ENCODE measurements at regions not wholly inside any gene's neighbourhood (a gene's known extent, or its start where the extent isn't known, plus 50 kb on each side); places are given as distances from the start of the nearest gene placed in this dataset.

- DNase-seq (ENCODE audit: low read depth, low spot score): no peak
These were observed 516.5 kb downstream of the CD83 start for GRCh38 chr6:14634072-14634471.

DNA sequence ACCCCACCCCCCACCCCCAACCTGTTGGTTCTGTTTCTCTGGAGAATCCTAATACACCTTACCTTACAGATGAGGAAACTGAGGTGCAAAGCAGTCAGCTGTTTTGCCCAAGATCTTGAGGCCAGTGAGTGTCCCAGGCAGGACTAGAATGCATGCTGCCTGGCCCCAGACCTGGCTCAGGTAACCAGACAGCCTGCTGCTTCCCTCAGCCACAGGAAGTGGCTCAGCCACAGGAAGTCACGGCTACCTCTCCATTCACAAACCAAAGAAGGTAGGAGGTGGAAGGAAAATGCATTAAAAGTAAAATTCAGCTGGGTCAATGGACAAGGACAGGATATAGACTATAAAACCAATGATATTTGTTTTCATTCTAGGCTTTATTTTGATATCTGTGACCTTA lies 517.6 kb downstream of the CD83 start:
- DNase-seq (ENCODE audit: low read depth, low spot score): no peak

GRCh38 chr6:14635934-14636591 lies 518.5 kb downstream of the CD83 start:
- no peak for DNase-seq (ENCODE audit: low read depth, low spot score)

- no peak for DNase-seq (ENCODE audit: low read depth, low spot score)
These were observed 520.9 kb downstream of the CD83 start for GRCh38 chr6:14638435-14638905.

DNA sequence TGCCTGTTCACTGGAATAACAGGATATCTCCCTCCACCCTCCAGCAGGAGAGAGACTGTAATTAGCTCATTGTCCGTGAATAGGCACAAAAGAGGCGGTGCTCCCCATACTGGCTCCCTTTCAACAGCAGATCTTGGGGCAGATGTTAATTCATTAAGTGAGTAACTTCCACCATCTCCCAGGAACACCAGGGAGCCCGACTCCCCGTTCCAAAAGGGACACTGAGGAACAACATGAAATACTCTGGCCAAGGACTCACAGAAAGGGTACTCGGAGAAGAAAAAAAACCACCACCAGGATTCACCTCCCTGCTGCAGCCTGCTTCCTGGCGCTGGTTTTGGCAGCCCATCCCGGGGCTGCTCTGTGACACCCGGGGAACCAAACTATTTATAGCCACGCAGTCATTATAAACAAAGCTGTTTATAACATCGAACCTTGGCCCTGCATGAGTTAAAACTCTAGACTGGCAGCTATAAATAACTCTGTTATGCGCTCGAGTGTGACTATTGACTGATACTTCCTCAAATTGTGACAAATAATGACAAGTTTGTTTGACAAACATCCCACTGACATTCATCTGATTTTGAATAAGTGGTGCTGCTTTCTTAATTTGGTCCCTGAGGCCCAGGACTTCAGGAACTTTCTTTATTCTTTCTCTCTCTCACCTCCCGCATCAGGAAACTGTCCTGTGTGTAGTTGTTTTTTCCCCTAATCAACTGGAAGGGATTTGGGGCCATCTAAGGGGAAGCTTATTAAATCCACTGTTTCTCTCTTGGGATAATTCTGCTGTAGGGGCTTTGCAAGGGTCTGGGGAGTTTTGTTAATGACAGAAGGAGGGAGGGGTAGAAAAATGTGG lies 521.6 kb downstream of the CD83 start:
- no peak for DNase-seq (ENCODE audit: low read depth, low spot score)

DNA sequence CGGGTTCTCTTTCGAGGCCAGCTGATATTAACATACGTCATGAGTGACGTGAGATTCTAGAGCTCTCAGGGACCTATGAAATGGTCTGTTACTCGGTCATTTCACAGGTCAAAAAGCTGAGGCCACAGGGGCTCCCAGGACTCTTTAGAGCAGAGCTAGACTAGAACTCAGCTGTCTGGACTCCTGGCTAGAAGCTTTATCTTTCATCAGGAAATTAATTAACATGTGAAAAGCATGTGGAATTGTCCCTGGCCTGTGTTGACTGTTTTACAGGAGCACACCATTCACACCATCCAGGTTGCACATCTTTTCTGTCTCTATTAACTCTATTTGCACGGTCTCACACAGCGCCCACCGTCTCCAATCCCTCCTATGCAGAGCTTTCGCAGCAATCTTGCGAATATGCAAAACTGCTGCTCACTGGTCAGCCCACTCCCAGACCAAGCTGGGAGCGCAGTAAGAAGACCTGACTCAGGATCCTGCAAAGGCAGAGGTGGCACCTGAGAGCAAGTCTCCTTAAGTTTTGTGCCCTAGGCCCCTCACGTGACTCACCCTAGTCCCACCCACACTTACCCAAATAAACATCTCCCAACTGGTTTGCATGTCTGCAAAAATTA lies 522.5 kb downstream of the CD83 start:
- DNase-seq (ENCODE audit: low read depth, low spot score): no peak

GRCh38 chr6:14640631-14641030 lies 523.1 kb downstream of the CD83 start:
- no peak for DNase-seq (ENCODE audit: low read depth, low spot score)

DNA sequence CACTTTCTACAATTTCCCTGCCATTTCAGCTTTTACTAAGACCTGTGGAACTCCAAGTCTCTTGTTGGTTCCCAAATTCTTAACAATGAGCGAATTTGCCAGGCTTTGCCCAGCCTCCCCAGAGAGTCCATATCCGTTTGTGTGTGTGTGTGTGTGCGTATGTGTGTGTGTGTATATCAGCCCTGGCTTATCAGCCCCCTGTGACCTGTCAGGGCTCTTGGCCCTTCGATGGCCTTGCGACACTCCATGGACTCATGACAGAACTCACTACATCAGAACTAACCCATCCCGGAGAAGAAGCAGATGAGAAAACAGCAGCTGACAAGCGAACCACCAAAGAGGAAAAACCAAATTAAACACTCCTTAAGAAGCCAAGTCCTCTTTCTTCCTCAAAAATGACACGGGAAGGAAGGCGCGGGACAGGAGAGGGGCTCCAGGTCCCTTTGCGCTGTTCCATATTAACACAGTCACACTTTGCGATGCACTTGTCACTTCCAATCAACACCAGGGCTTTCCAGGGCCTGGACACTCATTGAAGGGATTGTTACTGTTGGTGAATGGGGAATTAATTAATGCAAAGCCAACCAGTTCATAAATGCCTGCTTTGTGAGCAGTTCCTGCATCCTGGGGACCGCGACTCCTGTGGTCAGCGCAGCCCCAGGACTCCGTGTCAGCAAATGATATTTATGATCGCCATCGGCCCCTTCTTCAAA lies 524.0 kb downstream of the CD83 start:
- DNase-seq (ENCODE audit: low read depth, low spot score): no peak

GRCh38 chr6:14642136-14642505 lies 524.5 kb downstream of the CD83 start:
- no peak for DNase-seq (ENCODE audit: low read depth, low spot score)

GRCh38 chr6:14642842-14643241 lies 525.3 kb downstream of the CD83 start:
- no peak for DNase-seq (ENCODE audit: low read depth, low spot score)

GRCh38 chr6:14644381-14644780 lies 526.8 kb downstream of the CD83 start:
- DNase-seq (ENCODE audit: low read depth, low spot score): no peak

- DNase-seq (ENCODE audit: low read depth, low spot score): no peak
These were observed 527.6 kb downstream of the CD83 start for GRCh38 chr6:14645221-14645620.

DNA sequence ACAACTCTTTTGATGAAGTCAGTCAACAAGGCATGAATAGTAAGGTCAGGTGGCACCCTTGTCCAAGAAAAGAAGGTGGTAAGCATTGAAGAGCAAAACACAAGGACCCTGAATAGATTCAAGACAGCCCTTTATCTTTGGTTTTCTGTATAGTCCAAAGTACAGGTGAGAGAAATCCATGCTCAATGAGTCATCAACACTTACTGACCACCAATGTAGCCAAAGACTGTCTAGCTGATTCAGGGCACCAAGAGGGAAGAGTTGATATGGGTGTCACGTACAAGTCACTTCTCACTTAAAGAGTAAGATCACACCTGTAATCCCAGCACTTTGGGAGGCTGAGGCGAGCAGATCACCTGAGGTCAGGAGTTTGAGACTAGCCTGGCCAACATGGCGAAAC lies 528.3 kb downstream of the CD83 start:
- no peak for DNase-seq (ENCODE audit: low read depth, low spot score)

GRCh38 chr6:14646371-14646770 lies 528.8 kb downstream of the CD83 start:
- DNase-seq (ENCODE audit: low read depth, low spot score): no peak

DNA sequence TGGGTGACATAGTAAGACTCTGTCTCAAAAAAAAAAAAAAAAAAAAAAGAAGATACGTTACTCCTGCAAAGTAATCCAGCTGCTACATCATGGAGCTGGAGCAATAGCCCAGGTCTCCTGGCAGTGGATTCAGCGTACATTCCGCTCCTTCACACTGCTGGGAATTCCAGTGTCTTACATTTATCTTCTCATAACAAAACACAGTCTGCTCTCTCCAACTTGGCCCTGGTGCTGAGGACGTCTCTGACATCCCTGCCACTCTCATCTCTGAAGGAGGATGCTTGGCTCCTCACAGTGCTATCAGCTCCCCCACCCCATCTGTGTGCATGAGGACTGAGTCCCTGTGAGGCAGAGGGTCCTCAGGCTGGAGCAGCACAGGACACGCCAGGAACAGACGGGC lies 529.8 kb downstream of the CD83 start:
- DNase-seq (ENCODE audit: low read depth, low spot score): no peak

DNA sequence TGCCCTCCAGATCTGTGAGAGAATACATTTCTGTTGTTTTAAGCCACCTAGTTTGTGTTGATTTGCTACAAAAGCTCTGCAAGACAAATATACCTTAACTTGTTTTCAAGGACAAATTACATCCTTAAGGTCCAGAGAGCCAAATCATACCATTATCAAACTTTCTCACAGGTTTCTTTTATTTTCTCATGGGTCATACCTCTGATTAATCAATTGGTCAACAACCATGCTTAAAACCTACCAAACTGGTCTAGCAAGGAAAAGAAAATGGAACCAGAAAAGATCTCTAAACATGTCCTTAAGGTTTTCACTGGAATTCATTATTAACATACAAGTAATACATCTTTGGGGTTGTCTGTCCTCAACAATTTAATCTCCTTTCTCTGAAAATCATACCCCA lies 535.0 kb downstream of the CD83 start:
- DNase-seq (ENCODE audit: low read depth, low spot score): no peak

DNA sequence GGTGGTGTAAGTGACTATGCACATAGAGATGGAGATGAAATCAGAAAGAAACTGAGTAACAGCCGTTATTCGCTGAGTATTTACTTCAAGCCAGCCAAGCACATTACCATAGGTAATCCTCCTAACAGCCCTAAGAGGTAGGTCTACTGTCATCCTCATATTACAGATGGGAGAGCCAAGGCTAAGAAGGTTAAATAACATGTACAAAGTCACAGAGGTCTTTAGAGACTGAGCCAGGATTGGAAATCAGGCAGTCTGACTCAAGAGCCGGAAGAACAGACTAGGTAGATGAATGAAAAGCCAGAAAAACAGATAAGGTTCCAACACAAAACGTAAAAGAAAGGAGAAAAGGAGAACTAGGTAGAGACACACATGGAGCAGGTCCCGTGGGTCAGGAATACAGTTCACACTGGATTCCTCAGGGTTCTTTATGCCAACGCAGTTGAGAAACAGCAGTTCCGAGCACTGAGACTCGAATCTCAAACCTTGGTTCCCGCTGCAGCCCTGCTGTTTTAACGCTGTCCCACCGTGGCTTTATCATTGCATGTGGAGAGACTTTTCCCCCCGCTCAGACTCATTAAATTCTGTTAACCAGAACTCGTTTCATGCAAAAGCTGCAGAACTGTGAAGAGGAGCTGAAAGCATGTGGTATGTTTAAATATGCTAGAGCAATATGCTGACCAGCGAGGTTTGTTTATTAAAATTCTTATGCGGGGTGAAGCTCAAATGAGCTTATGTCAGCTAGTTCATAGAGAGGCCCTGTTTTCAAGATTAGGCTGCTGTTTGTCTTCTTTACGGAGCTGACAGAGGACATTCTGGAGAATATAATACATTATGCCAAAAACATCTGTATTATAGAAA lies 537.9 kb downstream of the CD83 start:
- no peak for DNase-seq (ENCODE audit: low read depth, low spot score)

- no peak for DNase-seq (ENCODE audit: low read depth, low spot score)
These were observed 538.5 kb downstream of the CD83 start for GRCh38 chr6:14656078-14656521.

GRCh38 chr6:14656649-14657048 lies 539.1 kb downstream of the CD83 start:
- no peak for DNase-seq (ENCODE audit: low read depth, low spot score)

GRCh38 chr6:14658030-14658429 lies 540.5 kb downstream of the CD83 start:
- no peak for DNase-seq (ENCODE audit: low read depth, low spot score)

Data from pulmonary artery endothelial cell (primary cell).